K562 (cell line): ENCODE measurements at regions not wholly inside any gene's neighbourhood (a gene's known extent, or its start where the extent isn't known, plus 50 kb on each side); places are given as distances from the start of the nearest gene placed in this dataset.

Experiments
- ATAC-seq: fragments of 200-7000 bp; cut with Tn5 transposase; 3 replicates; pipeline ENCODE4 v1.9.1; 2020; ENCODE audit warnings: moderate library complexity
- BruUV-seq: library from RNA; stranded (reverse); fragments of 400-500 nt; replicated peaks from 2 replicates; lab custom pipeline; 2021; lab: Mats Ljungman, UMichigan
- CTCF ChIA-PET: fragments of 300-600 bp; formaldehyde crosslinking; extraction: SDS; loops from one replicate; lab custom pipeline; 2021; ENCODE audit warnings: low intra/inter-chr PET ratio; lab: Yijun Ruan, JAX
- POLR2A ChIA-PET: fragments of 300-600, 350-650 bp; sonication (Branson Sonifier 250); formaldehyde crosslinking; extraction: SDS; loops from one replicate; lab custom pipeline; 2021; ENCODE audit warnings: antibody characterized with exemption, inconsistent platforms; lab: Yijun Ruan, JAX
- DNase-seq, 4 experiments: peaks; one replicate each; pipeline versions ENCODE4 v3.0.0 to v3.0.0-alpha.2; 2011 to 2018; ENCODE audit warnings: low spot score in 3 of 4, mixed read lengths in 3 of 4; ENCODE audit errors: extremely low read depth in 1 of 4
- FAIRE-seq: peaks from 2 replicates; lab custom pipeline; 2011; peaks lifted over from hg19 to GRCh38; lab: Jason Lieb, UNC
- H2AFZ ChIP-seq: 2 replicates; pipeline ENCODE4 v1.6.0; 2011; ENCODE audit warnings: low read depth, low read length, control low read depth, inconsistent platforms
- H3K27ac ChIP-seq: fragments of 200-600 bp; 3 replicates; pipeline ENCODE4 v1.8.0; 2011; ENCODE audit warnings: low read depth, mild to moderate bottlenecking, control low read depth, inconsistent platforms, low read length, moderate library complexity, mixed read lengths; ENCODE audit errors: extremely low read depth
- H3K27me3 ChIP-seq, 2 experiments: fragments of 300-600 bp in 1 of 2; 2 replicates in 1 of 2; 3 replicates in 1 of 2; pipeline versions ENCODE4 v1.6.0 to v1.8.0; 2011; ENCODE audit warnings: inconsistent platforms in 2 of 2, low read length in 2 of 2, mild to moderate bottlenecking in 1 of 2, mixed read lengths in 1 of 2, moderate library complexity in 1 of 2; ENCODE audit not compliant: control insufficient read depth in 2 of 2, insufficient read depth in 2 of 2
- H3K36me3 ChIP-seq: fragments of 300-600 bp; 3 replicates; pipeline ENCODE4 v1.8.0; 2011; ENCODE audit warnings: mild to moderate bottlenecking, low read length, inconsistent platforms; ENCODE audit not compliant: control insufficient read depth, insufficient read depth
- H3K4me1 ChIP-seq, 2 experiments: fragments of 200-600 bp in 1 of 2; replicated peaks in 1 of 2; 2 replicates in 1 of 2; 3 replicates in 1 of 2; pipeline versions ENCODE4 v1.5.1 to v1.8.0; 2011; ENCODE audit warnings: inconsistent platforms in 2 of 2, low read length in 2 of 2, mild to moderate bottlenecking in 1 of 2, mixed read lengths in 1 of 2, moderate library complexity in 1 of 2; ENCODE audit not compliant: control insufficient read depth in 2 of 2, insufficient read depth in 2 of 2
- H3K4me2 ChIP-seq: 2 replicates; pipeline ENCODE4 v1.6.1; 2011; ENCODE audit warnings: low read length, control low read depth, inconsistent platforms, mixed read lengths; ENCODE audit not compliant: insufficient read depth
- H3K4me3 ChIP-seq: fragments of 200-600 bp; sonication (generic), shearing (Covaris generic); 2 replicates; pipeline ENCODE4 v1.5.1; 2016; ENCODE audit warnings: control low read depth, inconsistent platforms
- H3K79me2 ChIP-seq: fragments of 200-600 bp; 3 replicates; pipeline ENCODE4 v1.8.0; 2011; ENCODE audit warnings: low read length, inconsistent platforms; ENCODE audit not compliant: control insufficient read depth, insufficient read depth
- H3K9ac ChIP-seq, 2 experiments: 2 replicates each; pipeline versions ENCODE4 v1.6.0 to v1.6.1; 2011; ENCODE audit warnings: low read depth in 2 of 2, low read length in 2 of 2, control low read depth in 1 of 2, inconsistent platforms in 1 of 2, mild to moderate bottlenecking in 1 of 2, mixed read lengths in 1 of 2; ENCODE audit not compliant: insufficient read depth in 1 of 2
- H3K9me1 ChIP-seq: one replicate; pipeline ENCODE4 v1.6.0; 2011; ENCODE audit warnings: inconsistent platforms, mild to moderate bottlenecking, low read length, moderate library complexity; ENCODE audit not compliant: control insufficient read depth, insufficient read depth
- H3K9me3 ChIP-seq: replicated peaks from 2 replicates; pipeline ENCODE4 v1.5.1; 2011; ENCODE audit warnings: low read depth, low read length, inconsistent platforms; ENCODE audit not compliant: control insufficient read depth, insufficient read depth
- H4K20me1 ChIP-seq: replicated peaks from 2 replicates; pipeline ENCODE4 v1.6.1; 2011; ENCODE audit warnings: low read length, inconsistent platforms, mixed read lengths; ENCODE audit not compliant: control insufficient read depth, insufficient read depth
- BRF1 ChIP-seq: IDR thresholded peaks from 3 replicates; pipeline ENCODE4 v1.6.1; 2011; ENCODE audit warnings: borderline replicate concordance, mild to moderate bottlenecking; ENCODE audit not compliant: insufficient read length; ENCODE audit errors: extremely low read depth
- CHCHD3 ChIP-seq: fragments of 250-450 bp; sonication (Bioruptor Pico); IDR thresholded peaks from 2 replicates; pipeline ENCODE4 v2.1.2; 2022; ENCODE audit warnings: mild to moderate bottlenecking
- ETS2 ChIP-seq: IDR thresholded peaks from 2 replicates; pipeline ENCODE4 v1.6.1; 2016; ENCODE audit warnings: borderline replicate concordance, missing genetic modification characterization, mild to moderate bottlenecking, moderate library complexity, missing compliant biosample characterization; ENCODE audit not compliant: poor library complexity, severe bottlenecking
- FOXK1 ChIP-seq: sonication (generic); formaldehyde crosslinking; IDR thresholded peaks from 2 replicates; pipeline ENCODE4 v1.8.0; 2022; ENCODE audit warnings: missing genetic modification reagents, mild to moderate bottlenecking, borderline replicate concordance
- GABPB1 ChIP-seq: sonication (generic); formaldehyde crosslinking; IDR thresholded peaks from 2 replicates; pipeline ENCODE4 v1.8.0; 2022; ENCODE audit warnings: mild to moderate bottlenecking, missing genetic modification reagents
- HNRNPLL ChIP-seq: fragments of 200-400 bp; formaldehyde crosslinking; IDR thresholded peaks from 2 replicates; pipeline ENCODE4 v1.6.1; 2017; ENCODE audit warnings: low read length, low read depth, mild to moderate bottlenecking; ENCODE audit not compliant: poor library complexity, severe bottlenecking
- ILF3 ChIP-seq: fragments of 450-650 bp; IDR thresholded peaks from 2 replicates; pipeline ENCODE4 v1.6.1; 2018; ENCODE audit warnings: antibody characterized with exemption, mild to moderate bottlenecking, moderate library complexity, borderline replicate concordance
- NR2C2 ChIP-seq, 2 experiments: fragments of 200-800 bp in 1 of 2; sonication (Bioruptor generic) in 1 of 2; sonication (generic) in 1 of 2; formaldehyde crosslinking in 1 of 2; IDR thresholded peaks; 2 replicates each; pipeline versions ENCODE4 v1.6.1 to v1.8.0; 2016 to 2022; ENCODE audit warnings: mild to moderate bottlenecking in 1 of 2, missing compliant biosample characterization in 1 of 2, missing genetic modification characterization in 1 of 2, missing genetic modification reagents in 1 of 2
- PTBP1 ChIP-seq: fragments of 200-400 bp; formaldehyde crosslinking; IDR thresholded peaks from 2 replicates; pipeline ENCODE4 v1.6.1; 2017; ENCODE audit warnings: low read depth, low read length
- SP1 ChIP-seq: sonication (generic); formaldehyde crosslinking; IDR thresholded peaks from 2 replicates; pipeline ENCODE4 v1.8.1; 2022; ENCODE audit warnings: mild to moderate bottlenecking, missing genetic modification reagents
- TCF7L2 ChIP-seq: fragments of 150-350 bp; IDR thresholded peaks from 2 replicates; pipeline ENCODE4 v1.6.1; 2016; ENCODE audit warnings: low read depth, mild to moderate bottlenecking, low read length, moderate library complexity
- ZZZ3 ChIP-seq: fragments of 450-650 bp; IDR thresholded peaks from 2 replicates; pipeline ENCODE4 v1.6.1; 2016; ENCODE audit warnings: antibody characterized with exemption, mild to moderate bottlenecking, moderate library complexity
- WGBS: fragments of 100-300 bp; shearing (Covaris generic); methylation state at CpG from one replicate; pipeline ENCODE4 v1.1.6; 2016; ENCODE audit warnings: low coverage, mixed read lengths; ENCODE audit not compliant: insufficient coverage; ENCODE audit errors: missing lambda C conversion rate; 5-methylcytosine and 5-hydroxymethylcytosine counted together
- in situ Hi-C: fragments of 300-500 bp; cut with MboI; formaldehyde crosslinking; loops from 4 replicates; pipeline ENCODE4 v1.15.0; 2018; ENCODE audit warnings: inconsistent platforms, mixed read lengths
- intact Hi-C: fragments of 100-400 bp; cut with micrococcal nuclease; formaldehyde crosslinking; loops from 2 replicates; pipeline ENCODE4 v1.14.2; 2022
- TF ChIP-seq, protein P1 (sequence below): sonication (generic); formaldehyde crosslinking; IDR thresholded peaks from 2 replicates; pipeline ENCODE4 v1.8.0; 2022; ENCODE audit warnings: missing genetic modification reagents, mild to moderate bottlenecking, moderate library complexity, borderline replicate concordance
- TF ChIP-seq, protein P2 (sequence below): sonication (generic); formaldehyde crosslinking; IDR thresholded peaks from 2 replicates; pipeline ENCODE4 v1.8.1; 2023; ENCODE audit warnings: mild to moderate bottlenecking, missing genetic modification reagents, moderate library complexity
- TF ChIP-seq, protein P3 (sequence below): fragments of 200-400 bp; formaldehyde crosslinking; IDR thresholded peaks from 2 replicates; pipeline ENCODE4 v1.6.1; 2017; ENCODE audit warnings: mild to moderate bottlenecking, low read depth, low read length, moderate library complexity
- TF ChIP-seq, protein P4 (sequence below): sonication (generic); formaldehyde crosslinking; IDR thresholded peaks from 2 replicates; pipeline ENCODE4 v1.9.0; 2022; ENCODE audit warnings: mild to moderate bottlenecking, missing genetic modification reagents
- TF ChIP-seq, protein P5 (sequence below): sonication (generic); formaldehyde crosslinking; IDR thresholded peaks from 2 replicates; pipeline ENCODE4 v1.8.1; 2023; ENCODE audit warnings: mild to moderate bottlenecking, missing genetic modification reagents

DNA sequence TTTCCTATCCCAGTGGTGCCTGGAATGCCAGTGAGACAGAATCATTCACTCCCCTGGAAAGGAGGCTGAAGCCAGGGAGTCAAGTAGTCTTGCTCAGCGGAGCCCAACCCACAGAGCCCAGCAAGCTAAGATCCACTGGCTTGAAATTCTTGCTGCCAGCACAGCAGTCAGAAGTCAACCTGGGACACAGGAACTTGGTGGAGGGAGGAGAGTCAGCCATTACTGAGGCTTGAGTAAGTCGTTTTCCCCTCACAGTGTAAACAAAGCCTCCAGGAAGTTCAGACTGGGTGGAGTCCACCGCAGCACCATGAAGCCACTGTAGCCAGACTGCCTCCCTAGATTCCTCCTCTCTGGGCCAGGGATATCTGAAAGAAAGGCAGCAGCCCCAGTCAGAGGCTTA lies 283.2 kb upstream of the CPEB2 start:
- Histone ChIP-seq H3K4me1 (no peaks in the 10 kb centered on the region), H2AFZ (no peak overlapping the region), H3K9me1 (no peaks in the 10 kb centered on the region), H3K79me2 (no peaks in the 10 kb centered on the region), H3K9ac (no peak overlapping the region), H3K9me3 (no peaks in the 10 kb centered on the region), H4K20me1 (no peaks in the 10 kb centered on the region), H3K36me3 (no peaks in the 10 kb centered on the region), H3K4me2 (no peak overlapping the region), H3K27ac (no peak overlapping the region), H3K27me3 (no peaks in the 10 kb centered on the region), H3K4me3 (no peak overlapping the region)
- no peak for DNase-seq
- ATAC-seq: no peak
- in situ Hi-C loops: no loop called here
- intact Hi-C loops: no loop called here
- no TSS peak for BruUV-seq
- ChIA-PET CTCF (no interaction called here), POLR2A (no interaction called here)
- FAIRE-seq: no peak
- 6% methylated on average over 3 of the region's 3 CpGs for WGBS
- TF ChIP-seq PTBP1 (no peak), BRF1 (no peak), SP1 (CRISPR knock-in tag) (no peak), FOXK1 (CRISPR knock-in tag) (no peak), ETS2 (tag) (no peak), ILF3 (no peak), CHCHD3 (CRISPR knock-in tag) (no peak), NR2C2 (CRISPR knock-in tag; IDR thresholded peaks at IDR 0.05) (no peak), NR2C2 (tag; IDR thresholded peaks at IDR 0.05) (no peak), HNRNPLL (no peak), GABPB1 (CRISPR knock-in tag) (no peak), TCF7L2 (no peak), ZZZ3 (no peak)
- TF ChIP-seq, protein P1, sequence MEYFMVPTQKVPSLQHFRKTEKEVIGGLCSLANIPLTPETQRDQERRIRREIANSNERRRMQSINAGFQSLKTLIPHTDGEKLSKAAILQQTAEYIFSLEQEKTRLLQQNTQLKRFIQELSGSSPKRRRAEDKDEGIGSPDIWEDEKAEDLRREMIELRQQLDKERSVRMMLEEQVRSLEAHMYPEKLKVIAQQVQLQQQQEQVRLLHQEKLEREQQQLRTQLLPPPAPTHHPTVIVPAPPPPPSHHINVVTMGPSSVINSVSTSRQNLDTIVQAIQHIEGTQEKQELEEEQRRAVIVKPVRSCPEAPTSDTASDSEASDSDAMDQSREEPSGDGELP (CRISPR knock-in tag): no peak
- TF ChIP-seq, protein P2, sequence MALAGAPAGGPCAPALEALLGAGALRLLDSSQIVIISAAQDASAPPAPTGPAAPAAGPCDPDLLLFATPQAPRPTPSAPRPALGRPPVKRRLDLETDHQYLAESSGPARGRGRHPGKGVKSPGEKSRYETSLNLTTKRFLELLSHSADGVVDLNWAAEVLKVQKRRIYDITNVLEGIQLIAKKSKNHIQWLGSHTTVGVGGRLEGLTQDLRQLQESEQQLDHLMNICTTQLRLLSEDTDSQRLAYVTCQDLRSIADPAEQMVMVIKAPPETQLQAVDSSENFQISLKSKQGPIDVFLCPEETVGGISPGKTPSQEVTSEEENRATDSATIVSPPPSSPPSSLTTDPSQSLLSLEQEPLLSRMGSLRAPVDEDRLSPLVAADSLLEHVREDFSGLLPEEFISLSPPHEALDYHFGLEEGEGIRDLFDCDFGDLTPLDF (CRISPR knock-in tag): no peak
- TF ChIP-seq, protein P3, sequence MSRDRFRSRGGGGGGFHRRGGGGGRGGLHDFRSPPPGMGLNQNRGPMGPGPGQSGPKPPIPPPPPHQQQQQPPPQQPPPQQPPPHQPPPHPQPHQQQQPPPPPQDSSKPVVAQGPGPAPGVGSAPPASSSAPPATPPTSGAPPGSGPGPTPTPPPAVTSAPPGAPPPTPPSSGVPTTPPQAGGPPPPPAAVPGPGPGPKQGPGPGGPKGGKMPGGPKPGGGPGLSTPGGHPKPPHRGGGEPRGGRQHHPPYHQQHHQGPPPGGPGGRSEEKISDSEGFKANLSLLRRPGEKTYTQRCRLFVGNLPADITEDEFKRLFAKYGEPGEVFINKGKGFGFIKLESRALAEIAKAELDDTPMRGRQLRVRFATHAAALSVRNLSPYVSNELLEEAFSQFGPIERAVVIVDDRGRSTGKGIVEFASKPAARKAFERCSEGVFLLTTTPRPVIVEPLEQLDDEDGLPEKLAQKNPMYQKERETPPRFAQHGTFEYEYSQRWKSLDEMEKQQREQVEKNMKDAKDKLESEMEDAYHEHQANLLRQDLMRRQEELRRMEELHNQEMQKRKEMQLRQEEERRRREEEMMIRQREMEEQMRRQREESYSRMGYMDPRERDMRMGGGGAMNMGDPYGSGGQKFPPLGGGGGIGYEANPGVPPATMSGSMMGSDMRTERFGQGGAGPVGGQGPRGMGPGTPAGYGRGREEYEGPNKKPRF: no peak
- TF ChIP-seq, protein P4, sequence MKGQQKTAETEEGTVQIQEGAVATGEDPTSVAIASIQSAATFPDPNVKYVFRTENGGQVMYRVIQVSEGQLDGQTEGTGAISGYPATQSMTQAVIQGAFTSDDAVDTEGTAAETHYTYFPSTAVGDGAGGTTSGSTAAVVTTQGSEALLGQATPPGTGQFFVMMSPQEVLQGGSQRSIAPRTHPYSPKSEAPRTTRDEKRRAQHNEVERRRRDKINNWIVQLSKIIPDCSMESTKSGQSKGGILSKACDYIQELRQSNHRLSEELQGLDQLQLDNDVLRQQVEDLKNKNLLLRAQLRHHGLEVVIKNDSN (CRISPR knock-in tag): no peak
- TF ChIP-seq, protein P5, sequence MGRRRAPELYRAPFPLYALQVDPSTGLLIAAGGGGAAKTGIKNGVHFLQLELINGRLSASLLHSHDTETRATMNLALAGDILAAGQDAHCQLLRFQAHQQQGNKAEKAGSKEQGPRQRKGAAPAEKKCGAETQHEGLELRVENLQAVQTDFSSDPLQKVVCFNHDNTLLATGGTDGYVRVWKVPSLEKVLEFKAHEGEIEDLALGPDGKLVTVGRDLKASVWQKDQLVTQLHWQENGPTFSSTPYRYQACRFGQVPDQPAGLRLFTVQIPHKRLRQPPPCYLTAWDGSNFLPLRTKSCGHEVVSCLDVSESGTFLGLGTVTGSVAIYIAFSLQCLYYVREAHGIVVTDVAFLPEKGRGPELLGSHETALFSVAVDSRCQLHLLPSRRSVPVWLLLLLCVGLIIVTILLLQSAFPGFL: no peak
